GM21381 (cell line): ENCODE measurements at regions not wholly inside any gene's neighbourhood (a gene's known extent, or its start where the extent isn't known, plus 50 kb on each side); places are given as distances from the start of the nearest gene placed in this dataset.
"Not testable (repeated sequence)": the region's sequence is repeated elsewhere in the genome, so short reads cannot be mapped to it uniquely, and the experiment has no call there.

Experiments used
- ATAC-seq: cut with Tn5 transposase; IDR thresholded peaks from one replicate; pipeline ENCODE4 v1.9.1; 2021; ENCODE audit warnings: mild to moderate bottlenecking, moderate library complexity; ENCODE audit not compliant: unreplicated experiment

- ATAC-seq = no peak
Observed at GRCh38 chr2:175436076-175436475, 254.6 kb upstream of the ATP5MC3 start.

DNA sequence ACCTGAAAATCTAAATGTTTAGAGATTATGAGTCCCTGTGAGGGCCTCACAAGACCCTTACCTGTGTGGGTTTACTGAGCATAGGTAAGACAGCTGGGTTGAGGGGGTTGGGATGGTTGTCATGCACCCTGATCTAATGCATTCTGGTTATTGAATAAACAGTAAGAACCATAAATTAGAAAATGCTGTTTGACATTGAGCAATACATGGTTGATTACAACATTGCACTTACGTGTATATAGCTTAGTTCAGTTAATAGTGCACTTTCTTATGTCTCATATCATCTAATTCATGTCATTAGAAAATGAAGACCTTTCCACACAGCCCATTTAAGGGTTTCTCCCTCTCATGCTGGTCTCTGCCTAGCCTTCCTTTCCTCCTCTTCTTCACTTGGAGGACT lies 253.5 kb upstream of the ATP5MC3 start:
- ATAC-seq = no peak

- ATAC-seq = no peak
Observed at GRCh38 chr2:175432793-175433192, 251.3 kb upstream of the ATP5MC3 start.

DNA sequence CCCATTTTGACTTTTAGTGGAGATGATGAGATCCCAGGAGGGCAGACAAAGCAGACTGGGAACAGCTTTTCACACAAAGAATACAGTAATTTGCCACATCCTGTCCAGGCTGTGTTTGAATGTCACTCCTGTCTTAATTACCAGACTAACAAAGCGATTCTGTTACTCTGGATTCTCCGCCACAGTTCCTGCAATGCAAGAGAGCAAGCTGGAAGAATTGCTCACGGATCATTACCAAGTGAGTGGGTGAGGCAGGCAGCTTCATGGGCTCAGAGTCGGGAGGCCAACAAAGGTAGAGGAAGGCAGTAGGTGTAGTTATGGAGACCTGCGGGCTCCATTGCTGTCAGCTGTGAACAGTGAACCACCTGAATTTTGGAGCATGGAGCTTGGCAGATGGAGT lies 250.5 kb upstream of the ATP5MC3 start:
- no peak for ATAC-seq

- no peak for ATAC-seq
Observed at GRCh38 chr2:175431101-175431946, 249.8 kb upstream of the ATP5MC3 start.

DNA sequence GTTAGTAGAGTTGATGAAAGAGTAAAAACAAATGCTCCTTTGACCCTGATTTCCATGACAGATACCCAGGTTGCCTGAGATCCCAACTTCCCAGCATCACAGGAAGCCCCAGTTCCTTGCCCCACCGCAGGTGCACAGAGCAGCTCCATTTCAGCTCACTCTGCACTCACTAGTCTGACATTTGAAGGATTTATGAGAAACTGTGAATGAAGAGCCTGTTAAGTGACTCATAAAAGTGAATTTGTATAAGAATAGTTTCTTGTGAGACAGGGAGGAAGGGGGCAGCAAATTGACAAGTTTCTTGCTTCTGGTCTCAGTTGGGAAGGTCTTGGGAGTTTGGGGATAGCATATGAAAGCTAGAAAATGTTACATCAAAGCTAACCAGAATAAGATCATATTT lies 248.7 kb upstream of the ATP5MC3 start:
- no peak for ATAC-seq

GRCh38 chr2:175418224-175418835 lies 236.8 kb upstream of the ATP5MC3 start:
- no peak for ATAC-seq

DNA sequence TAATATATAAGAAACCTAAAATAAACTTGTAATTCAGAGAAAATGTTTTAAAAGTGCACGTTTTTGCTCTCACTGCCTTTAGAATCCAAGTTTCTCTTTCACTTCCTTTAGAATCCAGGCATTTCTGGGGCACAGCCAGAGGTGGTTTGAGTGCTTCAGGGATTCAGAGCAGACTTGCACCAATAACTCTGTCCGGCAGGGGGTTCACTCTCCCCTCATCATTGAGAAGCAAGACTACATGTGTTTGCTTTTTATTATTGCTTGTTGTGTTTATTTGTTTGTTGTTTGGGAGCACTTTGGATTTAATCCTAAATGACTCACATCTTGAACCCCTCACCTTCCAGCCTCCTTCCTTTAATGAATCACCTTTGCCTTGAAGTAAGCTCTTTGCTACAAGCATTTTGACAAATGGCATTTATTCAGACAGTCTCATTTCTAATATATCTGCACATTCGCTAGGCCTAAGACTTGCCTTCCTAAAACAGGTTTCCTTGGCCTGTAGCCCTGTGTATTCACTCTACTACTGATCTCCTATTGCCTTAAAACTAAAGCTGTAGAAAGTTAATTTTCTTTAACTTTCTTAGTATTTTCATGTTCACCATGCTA lies 233.5 kb upstream of the ATP5MC3 start:
- ATAC-seq = no peak

DNA sequence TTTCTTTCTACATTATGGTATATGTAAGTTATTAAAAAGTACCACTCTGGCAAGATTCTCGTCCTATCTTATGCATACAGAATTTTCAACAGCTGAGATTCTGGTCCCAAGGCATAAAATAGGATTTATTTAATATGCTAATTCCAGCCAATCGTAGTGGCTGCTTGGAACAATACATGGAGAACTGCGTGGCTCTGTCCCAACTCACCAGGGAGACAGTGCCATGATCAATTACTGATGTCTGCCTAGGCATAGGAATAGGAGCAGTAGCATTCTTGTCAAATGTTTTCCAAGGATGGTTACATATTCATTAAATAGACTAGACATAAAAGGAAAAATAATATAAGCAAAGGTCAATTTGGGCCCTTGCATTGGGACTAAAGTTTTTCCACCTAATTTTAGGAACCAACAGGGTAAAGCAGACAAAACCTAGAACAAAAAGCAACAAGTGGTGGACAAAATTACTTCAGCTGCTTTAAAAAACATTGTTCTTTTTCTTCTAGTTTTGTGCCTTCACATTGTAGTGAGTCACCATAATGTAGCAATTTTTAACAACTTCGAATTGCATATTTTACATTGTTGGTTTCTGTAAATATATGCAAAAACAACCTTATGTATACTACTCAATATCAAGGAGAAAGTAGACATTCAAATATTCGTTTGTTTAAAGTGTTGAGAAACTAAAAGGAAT lies 232.8 kb upstream of the ATP5MC3 start:
- no peak for ATAC-seq

DNA sequence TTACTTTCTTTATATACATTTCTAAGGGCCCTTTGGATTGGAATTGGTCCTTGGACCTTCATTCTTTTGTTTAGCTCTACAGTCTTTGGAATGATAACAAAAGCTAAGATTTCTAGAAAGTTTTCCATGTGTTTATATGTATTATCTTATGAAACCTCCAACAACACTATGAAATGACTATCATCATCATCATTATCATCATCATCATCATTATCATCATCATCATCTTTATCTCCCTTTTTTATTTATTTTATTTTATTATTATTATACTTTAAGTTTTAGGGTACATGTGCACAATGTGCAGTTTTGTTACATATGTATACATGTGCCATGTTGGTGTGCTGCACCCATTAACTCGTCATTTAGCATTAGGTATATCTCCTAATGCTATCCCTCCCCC lies 229.4 kb upstream of the ATP5MC3 start:
- not testable (repeated sequence) for ATAC-seq

DNA sequence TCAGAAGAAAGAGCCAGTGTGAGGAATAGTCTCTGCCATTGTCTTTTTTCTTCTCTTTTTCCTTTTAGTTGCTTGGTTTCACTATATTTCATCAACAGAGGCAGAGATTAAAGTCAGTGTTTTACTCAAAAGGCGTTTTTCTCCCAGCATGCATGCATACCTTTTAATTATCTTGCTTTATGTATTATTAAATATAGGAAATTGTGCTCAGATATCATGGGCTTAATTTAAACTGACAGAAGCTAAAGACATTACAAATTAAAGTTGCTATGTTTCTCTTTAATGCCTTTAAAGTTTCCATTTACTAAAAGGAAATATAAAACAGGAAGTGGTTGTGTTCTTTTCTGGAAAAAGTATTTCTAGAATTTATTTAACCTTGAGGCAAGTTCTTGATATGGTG lies 223.3 kb upstream of the ATP5MC3 start:
- ATAC-seq = no peak

- no peak for ATAC-seq
Observed at GRCh38 chr2:175403599-175404221, 222.2 kb upstream of the ATP5MC3 start.

DNA sequence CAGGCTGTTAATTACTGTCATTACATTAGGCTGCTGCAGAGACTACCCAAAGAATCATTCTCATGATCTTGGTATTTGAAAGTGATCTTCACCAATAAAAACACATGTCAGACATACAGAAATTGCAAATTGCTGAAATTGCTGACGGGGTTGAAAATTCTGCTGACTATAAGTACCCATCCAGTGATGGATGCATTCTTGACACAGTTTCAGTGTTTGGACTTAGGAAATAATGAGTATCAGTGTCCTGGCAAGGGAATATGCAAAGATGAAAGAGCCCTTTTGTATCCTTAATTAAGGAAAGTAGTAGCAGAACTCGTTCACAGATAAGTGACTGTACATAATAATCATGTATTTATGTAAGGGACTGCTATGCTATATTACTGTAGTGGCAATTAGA lies 221.1 kb upstream of the ATP5MC3 start:
- no peak for ATAC-seq

DNA sequence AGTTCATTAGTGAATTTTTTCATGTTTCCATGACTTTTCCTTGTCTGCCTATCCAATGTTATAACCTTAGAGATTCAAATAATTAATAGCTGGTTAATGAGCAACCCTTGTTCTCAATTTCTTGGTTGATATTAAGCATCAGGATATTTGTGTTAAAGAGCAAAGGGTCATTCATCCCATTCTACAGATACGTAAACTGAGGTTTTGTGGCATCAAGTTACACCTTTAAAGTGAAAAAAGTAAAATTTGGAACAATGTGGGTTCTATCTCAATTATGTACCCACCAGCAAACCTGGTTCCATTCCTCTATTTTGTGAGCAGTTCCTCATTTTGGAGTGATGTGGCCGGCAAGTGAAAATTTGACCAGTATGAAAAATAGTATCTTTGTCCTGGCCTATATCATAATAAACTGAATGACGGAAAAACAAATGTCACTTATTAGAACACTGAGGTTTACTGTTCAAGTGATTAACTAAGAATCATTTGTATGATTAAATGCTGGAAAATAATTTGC lies 220.5 kb upstream of the ATP5MC3 start:
- no peak for ATAC-seq

- ATAC-seq = no peak
Observed at GRCh38 chr2:175400975-175401374, 219.5 kb upstream of the ATP5MC3 start.

DNA sequence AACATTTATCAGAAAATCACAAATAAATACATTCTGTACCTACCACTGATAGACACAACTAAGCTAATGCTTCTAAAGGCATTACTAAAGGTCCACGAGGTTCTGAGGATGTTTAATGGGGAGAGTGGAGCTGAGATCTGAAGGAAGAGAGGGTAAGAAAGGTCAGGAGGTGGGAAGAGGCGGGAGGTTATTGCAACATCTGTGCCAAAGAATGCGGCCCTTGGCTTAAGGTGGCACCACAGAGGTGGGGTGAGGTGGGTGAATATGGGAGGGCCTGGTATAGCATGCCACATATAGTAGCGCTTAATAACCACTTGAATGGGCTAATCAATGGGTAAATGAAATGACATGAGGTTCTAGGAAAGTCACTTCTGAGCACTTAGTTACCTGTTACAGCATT lies 217.8 kb upstream of the ATP5MC3 start:
- ATAC-seq = no peak

- no peak for ATAC-seq
Observed at GRCh38 chr2:175398848-175399247, 217.3 kb upstream of the ATP5MC3 start.

DNA sequence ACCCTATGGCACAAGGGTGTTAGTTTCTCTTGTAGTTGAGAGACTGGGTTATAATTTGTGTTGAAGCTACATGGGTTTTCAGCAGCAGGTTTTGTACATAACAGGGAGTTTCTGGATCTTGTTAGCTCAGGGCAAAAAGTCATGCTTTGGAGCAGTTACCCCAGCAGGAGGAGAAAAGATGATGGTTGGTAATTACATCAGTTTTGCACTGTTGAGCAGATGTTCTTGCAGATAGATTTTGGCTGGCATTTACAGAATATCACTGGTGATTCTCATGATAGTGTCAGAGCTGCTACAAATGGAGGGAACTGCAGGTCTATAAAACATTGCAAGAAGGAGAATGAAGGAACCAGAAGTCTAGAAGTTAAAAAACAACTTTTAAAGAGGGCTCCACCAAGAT lies 215.2 kb upstream of the ATP5MC3 start:
- ATAC-seq = no peak

DNA sequence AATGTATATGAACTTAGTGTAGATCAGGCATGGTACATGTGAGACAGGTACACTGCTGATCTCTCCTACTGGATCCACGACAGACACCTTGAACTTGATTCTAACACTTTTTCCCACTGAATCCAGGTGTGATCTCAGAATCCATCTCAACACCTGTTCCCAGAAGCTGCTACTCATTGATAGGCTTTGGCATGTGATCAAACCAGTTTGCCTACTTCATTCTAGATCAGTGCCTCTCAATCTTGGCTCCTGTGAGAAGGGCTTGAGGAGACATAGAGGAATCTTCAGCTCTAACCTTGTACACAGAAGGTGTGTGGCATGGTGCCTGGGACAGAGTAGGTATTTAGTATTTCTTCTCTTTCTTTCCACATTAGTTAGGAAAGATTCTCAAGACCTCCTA lies 212.3 kb upstream of the ATP5MC3 start:
- ATAC-seq = no peak

DNA sequence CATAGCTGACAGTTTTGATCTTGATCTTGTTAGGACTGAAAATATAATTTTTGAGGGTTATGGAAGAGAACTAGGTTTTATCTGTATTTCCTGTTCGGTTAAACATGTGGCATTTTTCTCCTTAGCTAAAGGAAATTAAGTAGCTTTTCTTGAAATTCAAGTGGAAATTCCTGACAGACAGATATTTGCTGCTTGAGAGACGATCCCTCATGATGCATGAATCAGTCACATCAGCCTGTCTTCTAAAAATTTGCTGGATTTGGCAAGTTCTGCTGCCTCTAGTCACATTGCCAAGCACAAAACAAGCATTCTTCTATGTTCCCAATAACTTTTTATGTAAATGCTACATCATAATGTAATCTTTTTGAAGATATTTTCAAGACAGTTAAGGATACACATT lies 201.8 kb upstream of the ATP5MC3 start:
- no peak for ATAC-seq

DNA sequence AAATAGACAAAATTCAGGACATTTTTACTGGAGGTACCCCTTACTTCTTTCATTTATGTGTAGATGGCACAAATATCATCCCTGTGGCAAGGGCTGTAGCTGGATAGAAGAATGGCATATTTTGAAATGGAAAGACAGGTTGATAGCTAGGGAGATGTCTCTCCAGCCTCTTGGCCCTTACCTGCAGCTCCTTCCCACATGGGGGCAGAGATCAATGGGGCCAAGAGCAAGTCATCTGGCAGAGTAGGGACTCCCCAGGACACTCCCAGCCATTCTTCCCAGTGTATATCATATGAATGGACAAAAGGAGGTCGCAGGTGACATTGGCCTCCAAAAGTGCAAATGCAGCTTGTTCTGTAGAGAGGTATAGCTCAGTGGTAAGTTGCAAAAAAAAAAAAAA lies 192.2 kb upstream of the ATP5MC3 start:
- ATAC-seq = no peak
